SK-N-SH (cell line): ENCODE measurements at regions not wholly inside any gene's neighbourhood (a gene's known extent, or its start where the extent isn't known, plus 50 kb on each side); places are given as distances from the start of the nearest gene placed in this dataset.

Experiments used
- CTCF ChIA-PET: fragments of 300-600, 350-600 bp; formaldehyde crosslinking; extraction: SDS; loops from one replicate; lab custom pipeline; 2021; lab: Yijun Ruan, JAX
- POLR2A ChIA-PET: fragments of 350-600 bp; sonication (Branson Sonifier 250); formaldehyde crosslinking; extraction: SDS; loops from one replicate; lab custom pipeline; 2020; ENCODE audit warnings: antibody characterized with exemption, inconsistent platforms; lab: Yijun Ruan, JAX
- DNase-seq: peaks from one replicate; pipeline ENCODE4 v3.0.0; 2012
- H2AFZ ChIP-seq: fragments of 200-600 bp; sonication (generic); 2 replicates; pipeline ENCODE4 v1.8.1; 2016; ENCODE audit warnings: antibody characterized with exemption, mild to moderate bottlenecking, low read depth
- H3F3A ChIP-seq: fragments of 200-600 bp; sonication (generic); replicated peaks from 2 replicates; pipeline ENCODE3; 2016; ENCODE audit warnings: antibody characterized with exemption, mild to moderate bottlenecking; ENCODE audit not compliant: insufficient read depth
- H3K27ac ChIP-seq, 2 experiments: fragments of 200-500 bp in 1 of 2; fragments of 200-600 bp in 1 of 2; sonication (Bioruptor generic) in 1 of 2; sonication (generic), shearing (Covaris generic) in 1 of 2; 2 replicates each; pipeline versions ENCODE4 v1.5.1 to v1.6.1; 2014 to 2016; ENCODE audit warnings: low read depth in 2 of 2, inconsistent platforms in 1 of 2, low read length in 1 of 2, mild to moderate bottlenecking in 1 of 2, mixed read lengths in 1 of 2
- H3K27me3 ChIP-seq: fragments of 200-600 bp; sonication (generic), shearing (Covaris generic); 2 replicates; pipeline ENCODE4 v1.6.1; 2016; ENCODE audit warnings: mixed run types; ENCODE audit not compliant: insufficient read depth
- H3K36me3 ChIP-seq, 2 experiments: fragments of 200-500 bp in 1 of 2; fragments of 200-600 bp in 1 of 2; sonication (Bioruptor generic) in 1 of 2; sonication (generic) in 1 of 2; replicated peaks in 1 of 2; 2 replicates each; pipeline versions ENCODE3 to v1.5.1; 2014 to 2016; ENCODE audit warnings: low read length in 1 of 2, mild to moderate bottlenecking in 1 of 2; ENCODE audit not compliant: insufficient read depth in 2 of 2, control insufficient read depth in 1 of 2
- H3K4me1 ChIP-seq, 2 experiments: fragments of 200-500 bp in 1 of 2; fragments of 200-600 bp in 1 of 2; sonication (Bioruptor generic) in 1 of 2; sonication (generic), shearing (Covaris generic) in 1 of 2; 2 replicates each; pipeline versions ENCODE4 v1.5.1 to v1.6.1; 2014 to 2016; ENCODE audit warnings: low read depth in 1 of 2, low read length in 1 of 2, mixed run types in 1 of 2; ENCODE audit not compliant: insufficient read depth in 2 of 2, control insufficient read depth in 1 of 2
- H3K4me2 ChIP-seq: fragments of 200-600 bp; sonication (generic), shearing (Covaris generic); 2 replicates; pipeline ENCODE4 v1.6.1; 2017; ENCODE audit warnings: mixed run types
- H3K4me3 ChIP-seq, 2 experiments: fragments of 200-500 bp in 1 of 2; fragments of 200-600 bp in 1 of 2; sonication (Bioruptor generic) in 1 of 2; sonication (generic), shearing (Covaris generic) in 1 of 2; 2 replicates each; pipeline versions ENCODE4 v1.5.1 to v1.8.1; 2014 to 2016; ENCODE audit warnings: low read depth in 2 of 2, inconsistent platforms in 1 of 2, low read length in 1 of 2, mild to moderate bottlenecking in 1 of 2, mixed read lengths in 1 of 2, moderate library complexity in 1 of 2
- H3K79me2 ChIP-seq: fragments of 200-600 bp; sonication (generic); 2 replicates; pipeline ENCODE4 v1.8.1; 2017; ENCODE audit warnings: mild to moderate bottlenecking; ENCODE audit not compliant: insufficient read depth
- H3K9ac ChIP-seq: fragments of 200-600 bp; sonication (generic); 2 replicates; pipeline ENCODE4 v1.6.1; 2017; ENCODE audit warnings: mixed run types
- H3K9me2 ChIP-seq: fragments of 200-600 bp; sonication (generic); 2 replicates; pipeline ENCODE4 v1.6.1; 2017; ENCODE audit warnings: mixed run types
- H3K9me3 ChIP-seq: fragments of 200-600 bp; sonication (generic); 2 replicates; pipeline ENCODE4 v1.6.1; 2017; ENCODE audit warnings: mixed run types, mild to moderate bottlenecking, moderate library complexity
- H4K20me1 ChIP-seq: fragments of 200-600 bp; sonication (generic); 2 replicates; pipeline ENCODE4 v1.6.1; 2017; ENCODE audit warnings: mild to moderate bottlenecking, mixed run types; ENCODE audit not compliant: insufficient read depth
- CHD2 ChIP-seq: fragments of 150-350 bp; IDR thresholded peaks from 2 replicates; pipeline ENCODE4 v1.6.1; 2018; ENCODE audit warnings: low read length; ENCODE audit not compliant: partially characterized antibody
- CTCF ChIP-seq: fragments of 200-600 bp; sonication (generic); IDR thresholded peaks from 2 replicates; pipeline ENCODE4 v1.6.1; 2017; ENCODE audit warnings: antibody characterized with exemption, mild to moderate bottlenecking, moderate library complexity
- EP300 ChIP-seq, 2 experiments: IDR thresholded peaks; 2 replicates each; pipeline versions ENCODE4 v1.4.0 to v1.6.1; 2012; ENCODE audit warnings: borderline replicate concordance in 1 of 2, low read depth in 1 of 2, low read length in 1 of 2
- EZH2phosphoT487 ChIP-seq: fragments of 200-600 bp; sonication (generic); IDR thresholded peaks from 2 replicates; pipeline ENCODE4 v1.6.1; 2017; ENCODE audit warnings: low read depth, mixed run types, mild to moderate bottlenecking, antibody characterized with exemption, moderate library complexity, borderline replicate concordance
- GABPA ChIP-seq: IDR thresholded peaks from 2 replicates; pipeline ENCODE4 v1.4.0; 2012; ENCODE audit warnings: low read depth, mild to moderate bottlenecking
- JUND ChIP-seq: IDR thresholded peaks from 2 replicates; pipeline ENCODE4 v1.4.0; 2012
- MEF2A ChIP-seq: IDR thresholded peaks from 2 replicates; pipeline ENCODE4 v1.4.0; 2012; ENCODE audit warnings: low read depth, borderline replicate concordance
- MXI1 ChIP-seq: IDR thresholded peaks from 2 replicates; pipeline ENCODE4 v1.6.1; 2012; ENCODE audit warnings: mild to moderate bottlenecking, low read depth, low read length, improper control_type of control experiment
- NFIC ChIP-seq: IDR thresholded peaks from 2 replicates; pipeline ENCODE4 v1.4.0; 2012; ENCODE audit warnings: borderline replicate concordance
- NRF1 ChIP-seq: IDR thresholded peaks from 2 replicates; pipeline ENCODE4 v1.6.1; 2012; ENCODE audit warnings: low read depth, mild to moderate bottlenecking, low read length
- RAD21 ChIP-seq: IDR thresholded peaks from 2 replicates; pipeline ENCODE4 v1.6.1; 2012; ENCODE audit warnings: mild to moderate bottlenecking, low read length
- RCOR1 ChIP-seq: fragments of 150-350 bp; IDR thresholded peaks from 2 replicates; pipeline ENCODE4 v1.6.1; 2017; ENCODE audit warnings: antibody characterized with exemption, low read length
- RXRA ChIP-seq: IDR thresholded peaks from 2 replicates; pipeline ENCODE4 v1.4.0; 2012; ENCODE audit warnings: low read depth, mild to moderate bottlenecking, borderline replicate concordance
- SIN3A ChIP-seq: IDR thresholded peaks from 2 replicates; pipeline ENCODE4 v1.6.1; 2012; ENCODE audit warnings: low read depth, mild to moderate bottlenecking, low read length, moderate library complexity, borderline replicate concordance
- USF2 ChIP-seq: fragments of 150-350 bp; IDR thresholded peaks from 2 replicates; pipeline ENCODE4 v1.6.1; 2017; ENCODE audit warnings: antibody characterized with exemption, low read length, low read depth, borderline replicate concordance
- ZBTB33 ChIP-seq: IDR thresholded peaks from 2 replicates; pipeline ENCODE4 v1.4.0; 2012; ENCODE audit warnings: low read depth, borderline replicate concordance
- WGBS: methylation state at CpG from one replicate; pipeline ENCODE4 v1.1.6; 2017; ENCODE audit warnings: low lambda C conversion rate; 5-methylcytosine and 5-hydroxymethylcytosine counted together
- TF ChIP-seq, protein P1 (sequence below): IDR thresholded peaks from 2 replicates; pipeline ENCODE4 v1.4.0; 2012; ENCODE audit warnings: low read depth
- TF ChIP-seq, protein P2 (sequence below): fragments of 150-350 bp; IDR thresholded peaks from 2 replicates; pipeline ENCODE4 v1.6.1; 2016; ENCODE audit warnings: mild to moderate bottlenecking, low read depth, low read length

DNA sequence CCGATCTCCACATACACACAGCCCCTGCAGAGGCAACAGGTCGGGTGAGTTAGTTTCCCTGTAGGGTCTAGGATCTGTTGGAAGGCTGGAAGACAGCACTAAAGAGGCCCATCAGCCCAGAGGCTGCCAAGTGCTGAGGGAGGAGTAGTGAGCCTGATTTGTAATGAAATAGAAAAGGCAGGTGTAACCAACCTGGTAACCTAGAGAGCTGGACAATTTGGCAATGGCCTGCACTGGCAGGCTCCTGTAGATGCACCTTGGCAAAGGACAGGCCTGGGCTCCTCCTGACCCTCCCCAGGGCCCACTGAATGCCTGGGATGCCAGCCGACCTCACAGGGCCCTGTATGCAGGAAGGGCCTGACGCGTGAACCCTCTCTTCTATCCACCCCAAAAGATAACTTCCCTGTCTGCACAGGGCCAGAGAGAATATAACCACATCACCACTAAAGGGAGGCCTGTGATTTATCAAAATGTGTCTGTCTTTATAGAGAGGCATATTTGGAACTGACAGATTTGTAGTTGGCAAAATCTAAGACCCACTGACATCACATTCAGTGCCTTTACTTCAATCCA is 225.1 kb upstream of the CHRNA7 start (continued):
- TF ChIP-seq ZBTB33: no peak
- TF ChIP-seq RCOR1: no peak
- TF ChIP-seq, all 33 proteins: peak for 0

DNA sequence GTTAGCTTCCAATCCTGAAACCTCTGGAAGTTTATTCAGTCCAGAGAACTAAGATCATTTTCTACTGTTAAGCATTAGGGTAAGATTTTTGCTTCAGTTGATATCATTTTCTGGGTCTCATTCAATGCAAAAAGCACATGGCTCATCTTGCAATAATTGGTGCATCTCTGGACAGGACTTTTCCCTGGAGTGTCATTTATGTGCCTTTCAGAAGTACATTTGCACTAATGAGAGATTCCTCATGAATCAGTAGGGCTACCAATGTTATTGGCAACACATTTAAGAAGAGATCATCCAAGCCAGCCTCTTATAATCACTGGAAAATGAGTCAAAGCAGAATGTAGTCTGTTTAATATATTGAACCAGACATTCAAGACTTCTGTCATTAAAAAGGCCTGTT is 224.2 kb upstream of the CHRNA7 start:
- Histone ChIP-seq H3K9ac (no peak overlapping the region), H3K4me2 (no peak overlapping the region), H3K27me3 (no peaks in the 10 kb centered on the region), H3K27ac (peak overlapping the region in 1 of 2 experiments; percentile 39; a peak in 1 of 4 replicates), H3K79me2 (no peaks in the 10 kb centered on the region), H3K9me3 (no peaks in the 10 kb centered on the region), H2AFZ (no peak overlapping the region), H3F3A (no peaks in the 10 kb centered on the region), H4K20me1 (no peaks in the 10 kb centered on the region), H3K9me2 (no peaks in the 10 kb centered on the region), H3K4me1 (peaks cover 0 to 26% of the 10 kb centered on the region in 2 experiments; a peak in 1 of 4 replicates), H3K4me3 (no peak overlapping the region), H3K36me3 (no peaks in the 10 kb centered on the region)
- ChIA-PET CTCF (interaction anchor here (0.6 kb wide), 1 partner anchor 29 kb away, joined by 3 read pairs; no protein-coding TSS in a partner anchor), POLR2A (no interaction called here)
- no peak for DNase-seq
- TF ChIP-seq USF2 (no peak), MEF2A (no peak), SIN3A (no peak), MXI1 (no peak), EZH2phosphoT487 (no peak), CHD2 (no peak), EP300 (IDR thresholded peaks at IDR 0.05; ENCODE audit: borderline replicate concordance in 1 of 2, low read depth in 1 of 2, low read length in 1 of 2) (no peak)

DNA sequence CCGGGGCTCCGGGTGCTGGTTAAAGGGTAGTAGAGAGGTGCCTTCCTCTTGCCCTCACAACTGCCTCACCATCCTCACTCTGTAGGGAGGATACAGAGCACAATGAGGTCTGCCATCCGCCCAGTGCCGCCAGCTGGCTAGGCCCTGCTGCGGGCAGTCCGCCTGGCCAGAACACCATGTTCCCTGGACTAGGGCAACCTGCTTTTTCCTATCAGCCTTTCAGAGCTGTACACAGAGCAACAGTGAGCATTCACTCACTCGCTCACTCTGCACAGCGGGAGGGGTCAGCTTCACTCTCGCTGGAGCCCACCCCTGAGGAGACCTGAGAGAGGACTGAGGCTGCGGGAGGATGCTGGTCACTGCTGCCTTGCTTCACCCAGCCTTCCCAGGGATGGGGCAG is 218.7 kb upstream of the CHRNA7 start:
- ChIA-PET CTCF (no interaction called here), POLR2A (no interaction called here)
- H3K36me3 ChIP-seq: no peaks in the 10 kb centered on the region
- TF ChIP-seq RXRA (no peak), MXI1 (no peak), GABPA (no peak), NFIC (no peak), NRF1 (no peak), SIN3A (no peak), JUND (no peak), RAD21 (no peak), CTCF (no peak), CHD2 (no peak)
- TF ChIP-seq, protein P1, sequence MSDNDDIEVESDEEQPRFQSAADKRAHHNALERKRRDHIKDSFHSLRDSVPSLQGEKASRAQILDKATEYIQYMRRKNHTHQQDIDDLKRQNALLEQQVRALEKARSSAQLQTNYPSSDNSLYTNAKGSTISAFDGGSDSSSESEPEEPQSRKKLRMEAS: no peak
- TF ChIP-seq, protein P2, sequence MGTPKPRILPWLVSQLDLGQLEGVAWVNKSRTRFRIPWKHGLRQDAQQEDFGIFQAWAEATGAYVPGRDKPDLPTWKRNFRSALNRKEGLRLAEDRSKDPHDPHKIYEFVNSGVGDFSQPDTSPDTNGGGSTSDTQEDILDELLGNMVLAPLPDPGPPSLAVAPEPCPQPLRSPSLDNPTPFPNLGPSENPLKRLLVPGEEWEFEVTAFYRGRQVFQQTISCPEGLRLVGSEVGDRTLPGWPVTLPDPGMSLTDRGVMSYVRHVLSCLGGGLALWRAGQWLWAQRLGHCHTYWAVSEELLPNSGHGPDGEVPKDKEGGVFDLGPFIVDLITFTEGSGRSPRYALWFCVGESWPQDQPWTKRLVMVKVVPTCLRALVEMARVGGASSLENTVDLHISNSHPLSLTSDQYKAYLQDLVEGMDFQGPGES: no peak

More for the DNA sequence above, 218.7 kb upstream of the CHRNA7 start:
- H3K27me3 ChIP-seq: no peaks in the 10 kb centered on the region
- H3K79me2 ChIP-seq: no peaks in the 10 kb centered on the region
- H2AFZ ChIP-seq: no peak overlapping the region
- H3K4me3 ChIP-seq: no peak overlapping the region
- no peaks in the 10 kb centered on the region for H3K9me3 ChIP-seq
- no peak for DNase-seq
- H3K27ac ChIP-seq: no peak overlapping the region
- no peak overlapping the region for H3K4me2 ChIP-seq
- WGBS: 56% methylated on average over 4 of the region's 10 CpGs
- H3K9ac ChIP-seq: no peak overlapping the region
- peaks cover 0 to 15% of the 10 kb centered on the region in 2 experiments; a peak in 1 of 4 replicates for H3K4me1 ChIP-seq
- H3F3A ChIP-seq: no peaks in the 10 kb centered on the region
- H3K9me2 ChIP-seq: no peaks in the 10 kb centered on the region
- H4K20me1 ChIP-seq: no peaks in the 10 kb centered on the region
